Upper lobe of left lung (tissue), 6 donors: ENCODE measurements at regions not wholly inside any gene's neighbourhood (a gene's known extent, or its start where the extent isn't known, plus 50 kb on each side); places are given as distances from the start of the nearest gene placed in this dataset.
"Not testable (repeated sequence)": the region's sequence is repeated elsewhere in the genome, so short reads cannot be mapped to it uniquely, and the experiment has no call there.

Source experiments
- ATAC-seq, 2 donors: fragments of 200-7000 bp; cut with Tn5 transposase; one replicate each; pipeline ENCODE4 v1.9.1; 2022; ENCODE audit warnings: mild to moderate bottlenecking in 2 of 2, moderate library complexity in 2 of 2; ENCODE audit not compliant: low FRiP score in 2 of 2
- DNase-seq, 2 donors: peaks; one replicate each; pipeline ENCODE4 v3.0.0-alpha.2; 2019 to 2020
- H3K27ac ChIP-seq, 4 donors: fragments of 200-600 bp; sonication (generic); one replicate each; pipeline ENCODE4 v1.5.1; 2016 to 2019
- H3K27me3 ChIP-seq, 4 donors: fragments of 200-600 bp; sonication (generic); one replicate each; pipeline ENCODE4 v1.5.1; 2017 to 2019
- H3K36me3 ChIP-seq, 4 donors: fragments of 200-600 bp; sonication (generic); one replicate each; pipeline ENCODE4 v1.5.1; 2016 to 2019
- H3K4me1 ChIP-seq, 4 donors: fragments of 200-600 bp; sonication (generic); one replicate each; pipeline ENCODE4 v1.5.1; 2018 to 2019
- H3K4me3 ChIP-seq, 4 donors: fragments of 200-600 bp; sonication (generic); one replicate each; pipeline ENCODE4 v1.5.1; 2017 to 2019; ENCODE audit warnings: mild to moderate bottlenecking in 2 of 4, moderate library complexity in 1 of 4
- H3K9me3 ChIP-seq, 4 donors: fragments of 200-600 bp; sonication (generic); one replicate each; pipeline ENCODE4 v1.5.1; 2018 to 2019
- CTCF ChIP-seq, 6 experiments: fragments of 450-650 bp in 4 of 6; fragments of 200-600 bp in 2 of 6; sonication (generic) in 2 of 6; IDR thresholded peaks; one replicate each; pipeline ENCODE4 v1.5.1; 2016 to 2019; ENCODE audit warnings: antibody characterized with exemption in 6 of 6
- EP300 ChIP-seq, 4 donors: sonication (generic); formaldehyde crosslinking; IDR thresholded peaks; one replicate each; pipeline ENCODE4 v1.5.1; 2017; ENCODE audit warnings: antibody characterized with exemption in 4 of 4, control low read depth in 2 of 4
- POLR2A ChIP-seq, 4 donors: fragments of 450-650 bp; IDR thresholded peaks; one replicate each; pipeline ENCODE4 v1.5.1; 2016 to 2017; ENCODE audit warnings: antibody characterized with exemption in 4 of 4, mild to moderate bottlenecking in 2 of 4
- POLR2AphosphoS5 ChIP-seq, 2 donors: sonication (generic); formaldehyde crosslinking; IDR thresholded peaks; one replicate each; pipeline ENCODE4 v1.5.1; 2017; ENCODE audit warnings: antibody characterized with exemption in 2 of 2
- WGBS, 2 donors: methylation state at CpG; one replicate each; pipeline ENCODE4 v1.1.5; 2017 to 2018; 5-methylcytosine and 5-hydroxymethylcytosine counted together
- donor health status: DM: no; HTN: no; CAD: no; lungs with moderate emphysema.
- donor health status: DM: no; HTN: yes; CAD: no; lungs with severe emphysema.

DNA sequence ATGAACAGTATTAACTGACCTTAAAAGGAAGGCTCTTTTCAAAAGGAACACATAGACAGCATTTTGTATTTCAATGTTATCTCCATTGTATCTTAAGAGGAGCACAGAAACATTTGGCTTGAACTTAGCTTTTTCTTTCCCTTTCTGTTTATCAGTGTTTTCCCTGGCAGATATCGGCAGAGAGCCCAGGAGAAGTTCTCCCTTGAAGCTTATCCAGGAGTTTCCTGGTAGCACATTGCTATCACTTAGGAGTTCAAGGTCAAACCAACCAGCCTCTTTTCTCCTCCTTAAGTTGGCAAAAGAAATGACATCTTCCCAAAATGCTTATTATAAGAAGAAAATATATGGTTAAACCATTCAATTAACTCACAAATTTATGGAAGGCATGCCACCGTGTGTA is 344.6 kb upstream of the UBE2E2 start:
- DNase-seq (no peak), ATAC-seq (no peak)
- Histone ChIP-seq H3K9me3 (no peaks in the 10 kb centered on the region), H3K4me1 (peaks cover 0 to 2% (median 0%) of the 10 kb centered on the region in 4 donors), H3K4me3 (no peak overlapping the region), H3K27me3 (no peaks in the 10 kb centered on the region), H3K27ac (no peak overlapping the region), H3K36me3 (no peaks in the 10 kb centered on the region)
- TF ChIP-seq CTCF (IDR thresholded peaks at IDR 0.05) (no peak), POLR2A (IDR thresholded peaks at IDR 0.05) (no peak), POLR2AphosphoS5 (IDR thresholded peaks at IDR 0.05) (no peak), EP300 (IDR thresholded peaks at IDR 0.05) (no peak)
- 39 to 69% methylated on average over 2 of the region's 2 CpGs for WGBS, 2 donors

- no peak overlapping the region for H3K4me3 ChIP-seq
- DNase-seq (no peak), ATAC-seq (no peak)
- H3K27me3 ChIP-seq: no peaks in the 10 kb centered on the region
- H3K36me3 ChIP-seq: no peaks in the 10 kb centered on the region
- TF ChIP-seq POLR2A (IDR thresholded peaks at IDR 0.05): no peak
- TF ChIP-seq POLR2AphosphoS5 (IDR thresholded peaks at IDR 0.05): no peak
- no peak for TF ChIP-seq EP300 (IDR thresholded peaks at IDR 0.05)
- no peak for TF ChIP-seq CTCF (IDR thresholded peaks at IDR 0.05)
- H3K9me3 ChIP-seq: no peaks in the 10 kb centered on the region
- H3K4me1 ChIP-seq: peaks cover 0 to 2% (median 0%) of the 10 kb centered on the region in 4 donors
- no peak overlapping the region for H3K27ac ChIP-seq
Measured at GRCh38 chr3:22859618-22860017, 343.5 kb upstream of the UBE2E2 start.

DNA sequence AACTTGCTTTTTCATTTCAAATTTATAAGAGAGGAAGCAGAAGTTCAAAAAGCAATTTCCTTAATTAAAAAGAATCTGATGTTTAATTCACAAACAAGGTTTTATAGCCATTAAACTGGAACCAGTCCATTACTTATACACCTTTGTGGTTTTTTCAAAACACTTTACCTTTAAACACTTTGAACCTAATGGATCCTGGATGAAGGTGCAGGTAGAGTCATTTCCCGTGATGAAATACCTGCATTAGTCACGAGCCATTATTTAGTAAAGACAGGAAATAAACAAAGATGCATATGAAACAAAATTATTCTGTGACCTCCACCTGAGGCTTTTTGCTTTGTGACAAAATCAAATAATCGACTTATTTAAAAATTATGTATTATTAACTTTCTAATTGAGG is 341.7 kb upstream of the UBE2E2 start:
- H3K4me1 ChIP-seq: peaks cover 0 to 2% (median 0%) of the 10 kb centered on the region in 4 donors
- no peaks in the 10 kb centered on the region for H3K27me3 ChIP-seq
- no peak overlapping the region for H3K4me3 ChIP-seq
- DNase-seq (no peak), ATAC-seq (no peak)
- TF ChIP-seq POLR2AphosphoS5 (IDR thresholded peaks at IDR 0.05) (no peak), CTCF (IDR thresholded peaks at IDR 0.05) (no peak), POLR2A (IDR thresholded peaks at IDR 0.05) (no peak), EP300 (IDR thresholded peaks at IDR 0.05) (no peak)
- H3K27ac ChIP-seq: no peak overlapping the region
- 81 to 87% methylated on average over 3 of the region's 3 CpGs for WGBS, 2 donors
- no peaks in the 10 kb centered on the region for H3K9me3 ChIP-seq
- no peaks in the 10 kb centered on the region for H3K36me3 ChIP-seq

GRCh38 chr3:22862111-22862510 is 341.0 kb upstream of the UBE2E2 start:
- no peak for TF ChIP-seq POLR2AphosphoS5 (IDR thresholded peaks at IDR 0.05)
- TF ChIP-seq POLR2A (IDR thresholded peaks at IDR 0.05): no peak
- no peak for TF ChIP-seq CTCF (IDR thresholded peaks at IDR 0.05)
- no peak for TF ChIP-seq EP300 (IDR thresholded peaks at IDR 0.05)
- 89 to 93% methylated on average over 5 of the region's 5 CpGs for WGBS, 2 donors
- peaks cover 0 to 2% (median 0%) of the 10 kb centered on the region in 4 donors for H3K4me1 ChIP-seq
- no peaks in the 10 kb centered on the region for H3K36me3 ChIP-seq
- H3K4me3 ChIP-seq: no peak overlapping the region
- no peak overlapping the region for H3K27ac ChIP-seq
- H3K27me3 ChIP-seq: no peaks in the 10 kb centered on the region
- DNase-seq (no peak), ATAC-seq (no peak)
- no peaks in the 10 kb centered on the region for H3K9me3 ChIP-seq

- not testable (repeated sequence) for H3K27me3 ChIP-seq, H3K9me3 ChIP-seq, H3K36me3 ChIP-seq, H3K4me1 ChIP-seq, ATAC-seq, H3K27ac ChIP-seq, DNase-seq, H3K4me3 ChIP-seq
- 93 to 98% methylated on average over 2 of the region's 2 CpGs for WGBS, 2 donors
Measured at GRCh38 chr3:22882834-22883233, 320.3 kb upstream of the UBE2E2 start.
